BE2C (cell line): ENCODE measurements at regions not wholly inside any gene's neighbourhood (a gene's known extent, or its start where the extent isn't known, plus 50 kb on each side); places are given as distances from the start of the nearest gene placed in this dataset.
"Not testable (repeated sequence)": the region's sequence is repeated elsewhere in the genome, so short reads cannot be mapped to it uniquely, and the experiment has no call there.

Source experiments
- DNase-seq: peaks from one replicate; pipeline ENCODE4 v3.0.0-alpha.2; 2020
- H3K27me3 ChIP-seq: fragments of 250-450 bp; sonication (Bioruptor Pico); 2 replicates; pipeline ENCODE4 v1.5.1; 2020; ENCODE audit warnings: mild to moderate bottlenecking
- H3K36me3 ChIP-seq: fragments of 250-450 bp; sonication (Bioruptor Pico); 2 replicates; pipeline ENCODE4 v1.5.1; 2020; ENCODE audit warnings: mild to moderate bottlenecking
- H3K4me1 ChIP-seq: fragments of 250-450 bp; sonication (Bioruptor Pico); 2 replicates; pipeline ENCODE4 v1.5.1; 2020
- H3K4me3 ChIP-seq: 2 replicates; pipeline ENCODE4 v1.5.1; 2011; ENCODE audit warnings: low read depth, low read length
- H3K9me3 ChIP-seq: fragments of 250-450 bp; sonication (Bioruptor Pico); 2 replicates; pipeline ENCODE4 v1.5.1; 2020
- CTCF ChIP-seq: IDR thresholded peaks from 2 replicates; pipeline ENCODE4 v1.5.1; 2012; ENCODE audit warnings: mild to moderate bottlenecking, low read depth, low read length

- Histone ChIP-seq H3K4me1 (no peaks in the 10 kb centered on the region), H3K4me3 (no peak overlapping the region), H3K27me3 (no peaks in the 10 kb centered on the region), H3K9me3 (no peaks in the 10 kb centered on the region), H3K36me3 (no peaks in the 10 kb centered on the region)
- no peak for DNase-seq
- no peak for TF ChIP-seq CTCF
Observed at GRCh38 chr6:44739181-44739580, 351.7 kb downstream of the CDC5L start.

- no peaks in the 10 kb centered on the region for H3K36me3 ChIP-seq
- no peak for DNase-seq
- no peaks in the 10 kb centered on the region for H3K27me3 ChIP-seq
- H3K9me3 ChIP-seq = no peaks in the 10 kb centered on the region
- no peaks in the 10 kb centered on the region for H3K4me1 ChIP-seq
- no peak overlapping the region for H3K4me3 ChIP-seq
- TF ChIP-seq CTCF = no peak
Observed at GRCh38 chr6:44740566-44741120, 353.1 kb downstream of the CDC5L start.

DNA sequence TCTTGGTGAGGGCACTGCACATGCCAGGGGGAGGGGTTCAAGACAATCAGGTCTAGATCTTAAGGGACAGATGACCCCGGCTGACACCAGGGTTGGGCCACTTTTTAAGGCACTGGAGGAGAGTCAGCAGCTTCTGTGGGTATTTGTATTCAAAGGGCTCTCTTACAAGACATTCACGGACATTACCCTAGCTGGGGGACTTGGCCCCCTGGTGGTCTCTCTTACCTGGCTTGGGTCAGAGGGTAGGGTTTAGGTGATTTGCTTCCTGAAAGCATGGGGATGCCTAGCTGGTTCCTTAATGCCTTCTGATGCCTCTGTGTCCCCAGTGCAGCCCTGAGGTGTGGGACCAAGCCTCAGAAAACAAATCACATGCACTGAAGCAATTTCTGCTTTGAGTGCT is 354.7 kb downstream of the CDC5L start:
- DNase-seq = no peak
- Histone ChIP-seq H3K36me3 (no peaks in the 10 kb centered on the region), H3K27me3 (no peaks in the 10 kb centered on the region), H3K4me1 (no peaks in the 10 kb centered on the region), H3K4me3 (no peak overlapping the region), H3K9me3 (no peaks in the 10 kb centered on the region)
- no peak for TF ChIP-seq CTCF

DNA sequence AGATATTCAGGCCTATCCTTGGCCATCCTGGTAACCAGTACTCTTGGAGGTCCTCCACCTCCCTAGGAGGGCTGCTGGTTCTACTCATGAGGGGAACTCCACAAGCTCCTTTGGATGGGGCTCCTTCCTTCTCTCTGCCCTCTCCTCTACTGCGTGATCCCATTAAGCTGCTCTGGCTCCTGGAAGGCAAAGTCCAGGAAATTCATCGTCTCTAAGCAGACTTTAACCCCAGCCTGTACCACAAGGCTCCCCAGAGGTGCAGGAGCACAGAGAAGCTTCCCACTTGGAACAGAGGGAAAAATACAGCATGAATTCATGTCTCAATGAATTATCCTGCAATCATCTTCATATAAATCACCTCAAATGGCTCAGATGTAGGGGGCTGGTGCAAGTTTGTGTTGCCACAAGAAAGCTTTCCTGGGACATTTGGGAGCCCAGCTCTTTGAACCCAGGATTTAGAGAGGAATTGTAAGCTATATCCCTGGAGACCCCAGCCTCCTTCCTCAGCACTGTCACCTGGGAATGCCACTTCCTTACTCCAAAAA is 355.4 kb downstream of the CDC5L start:
- H3K36me3 ChIP-seq = no peaks in the 10 kb centered on the region
- DNase-seq = no peak
- no peaks in the 10 kb centered on the region for H3K4me1 ChIP-seq
- H3K9me3 ChIP-seq = no peaks in the 10 kb centered on the region
- no peaks in the 10 kb centered on the region for H3K27me3 ChIP-seq
- no peak overlapping the region for H3K4me3 ChIP-seq
- no peak for TF ChIP-seq CTCF

DNA sequence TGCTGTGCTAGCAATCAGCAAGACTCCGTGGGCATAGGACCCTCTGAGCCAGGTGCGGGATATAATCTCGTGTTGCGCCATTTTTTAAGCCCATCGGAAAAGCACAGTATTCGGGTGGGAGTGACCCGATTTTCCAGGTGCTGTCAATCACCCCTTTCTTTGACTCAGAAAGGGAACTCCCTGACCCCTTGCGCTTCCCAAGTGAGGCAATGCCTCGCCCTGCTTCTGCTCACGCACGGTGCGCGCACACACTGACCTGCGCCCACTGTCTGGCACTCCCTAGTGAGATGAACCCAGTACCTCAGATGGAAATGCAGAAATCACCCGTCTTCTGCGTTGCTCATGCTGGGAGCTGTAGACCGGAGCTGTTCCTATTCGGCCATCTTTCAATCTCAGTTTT is 372.6 kb downstream of the CDC5L start:
- not testable (repeated sequence) for H3K9me3 ChIP-seq, H3K27me3 ChIP-seq, H3K4me1 ChIP-seq, H3K36me3 ChIP-seq, H3K4me3 ChIP-seq, DNase-seq

DNA sequence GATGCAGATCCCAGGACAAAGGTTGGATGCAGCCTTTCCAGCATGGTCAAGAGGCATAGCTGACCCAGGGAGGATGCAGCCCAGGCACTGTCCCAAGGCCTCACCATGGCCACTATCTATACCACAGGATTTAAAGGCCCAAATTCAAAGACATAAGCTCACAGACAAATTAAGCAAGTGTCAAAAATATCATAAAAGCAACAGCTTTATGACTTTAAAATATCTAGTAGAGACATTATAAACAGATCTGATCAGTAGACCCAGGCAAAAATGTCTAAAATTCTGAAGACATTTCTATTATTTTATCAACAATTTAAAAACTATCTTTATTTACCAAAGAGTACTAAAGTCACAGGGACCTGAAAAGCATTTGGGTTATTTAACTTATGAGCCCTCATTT is 373.5 kb downstream of the CDC5L start:
- H3K9me3 ChIP-seq = no peaks in the 10 kb centered on the region
- no peak for TF ChIP-seq CTCF
- no peak for DNase-seq
- no peaks in the 10 kb centered on the region for H3K27me3 ChIP-seq
- no peaks in the 10 kb centered on the region for H3K4me1 ChIP-seq
- H3K4me3 ChIP-seq = no peak overlapping the region
- H3K36me3 ChIP-seq = no peaks in the 10 kb centered on the region

DNA sequence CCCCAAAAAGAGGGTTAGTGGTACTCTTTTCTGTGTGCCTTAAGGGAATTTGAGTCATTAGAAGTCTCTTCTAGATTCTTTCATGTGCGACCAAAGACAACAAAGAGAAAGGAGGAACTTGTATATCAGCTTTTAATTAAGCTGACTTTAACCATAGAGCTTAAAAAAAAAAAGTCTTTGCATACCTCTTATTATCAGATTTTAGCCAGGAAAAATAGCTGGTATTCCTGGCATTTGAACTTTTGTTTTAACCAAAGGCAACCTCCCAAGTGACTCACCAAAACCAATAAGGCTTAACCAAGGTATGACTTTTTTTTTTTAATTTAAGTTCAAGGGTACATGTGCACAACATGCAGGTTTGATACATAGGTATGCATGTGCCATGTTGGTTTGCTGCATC is 375.0 kb downstream of the CDC5L start:
- Histone ChIP-seq H3K4me1 (no peaks in the 10 kb centered on the region), H3K4me3 (no peak overlapping the region), H3K27me3 (no peaks in the 10 kb centered on the region), H3K36me3 (no peaks in the 10 kb centered on the region), H3K9me3 (no peaks in the 10 kb centered on the region)
- DNase-seq = no peak
- no peak for TF ChIP-seq CTCF
